GM19463 (cell line): ENCODE measurements at regions not wholly inside any gene's neighbourhood (a gene's known extent, or its start where the extent isn't known, plus 50 kb on each side); places are given as distances from the start of the nearest gene placed in this dataset.
A peak's percentile ranks its signal among the peaks of the same experiment; 100 is the strongest.

Experiments
- ATAC-seq: cut with Tn5 transposase; IDR thresholded peaks from one replicate; pipeline ENCODE4 v1.9.1; 2021; ENCODE audit warnings: mild to moderate bottlenecking, moderate library complexity; ENCODE audit not compliant: unreplicated experiment

- ATAC-seq = no peak
These were observed 740.2 kb upstream of the ZEB2 start for GRCh38 chr2:145260081-145260480.

- ATAC-seq = peak; percentile 56
These were observed 739.1 kb upstream of the ZEB2 start for GRCh38 chr2:145258903-145259579.

GRCh38 chr2:145257931-145258330, 738.0 kb upstream of the ZEB2 start:
- ATAC-seq = no peak

- no peak for ATAC-seq
These were observed 736.6 kb upstream of the ZEB2 start for GRCh38 chr2:145256551-145256950.

- ATAC-seq = no peak
These were observed 734.4 kb upstream of the ZEB2 start for GRCh38 chr2:145254291-145254690.

GRCh38 chr2:145253492-145253891, 733.6 kb upstream of the ZEB2 start:
- no peak for ATAC-seq

- ATAC-seq = no peak
These were observed 725.5 kb upstream of the ZEB2 start for GRCh38 chr2:145245268-145245870.

- no peak for ATAC-seq
These were observed 715.4 kb upstream of the ZEB2 start for GRCh38 chr2:145235312-145235711.

GRCh38 chr2:145230546-145230945, 710.6 kb upstream of the ZEB2 start:
- ATAC-seq = no peak

GRCh38 chr2:145228506-145228905, 708.6 kb upstream of the ZEB2 start:
- ATAC-seq = no peak

- ATAC-seq = no peak
These were observed 707.0 kb upstream of the ZEB2 start for GRCh38 chr2:145226901-145227300.

- ATAC-seq = no peak
These were observed 701.6 kb upstream of the ZEB2 start for GRCh38 chr2:145221516-145221915.

- ATAC-seq = no peak
These were observed 701.1 kb upstream of the ZEB2 start for GRCh38 chr2:145221032-145221431.

- ATAC-seq = no peak
These were observed 700.6 kb upstream of the ZEB2 start for GRCh38 chr2:145220496-145220895.

GRCh38 chr2:145207884-145208283, 688.0 kb upstream of the ZEB2 start:
- ATAC-seq = no peak

GRCh38 chr2:145206496-145207281, 686.8 kb upstream of the ZEB2 start:
- no peak for ATAC-seq

GRCh38 chr2:145203891-145204290, 684.0 kb upstream of the ZEB2 start:
- no peak for ATAC-seq

GRCh38 chr2:145199827-145200706, 680.1 kb upstream of the ZEB2 start:
- no peak for ATAC-seq

- ATAC-seq = no peak
These were observed 679.1 kb upstream of the ZEB2 start for GRCh38 chr2:145199042-145199441.

- no peak for ATAC-seq
These were observed 678.6 kb upstream of the ZEB2 start for GRCh38 chr2:145198555-145198954.

GRCh38 chr2:145197944-145198343, 678.0 kb upstream of the ZEB2 start:
- no peak for ATAC-seq
